Activated CD8-positive, alpha-beta T cell treated with anti-CD3 and anti-CD28 coated beads for 36 hours (primary cell): ENCODE measurements at regions not wholly inside any gene's neighbourhood (a gene's known extent, or its start where the extent isn't known, plus 50 kb on each side); places are given as distances from the start of the nearest gene placed in this dataset.
"Not testable (repeated sequence)": the region's sequence is repeated elsewhere in the genome, so short reads cannot be mapped to it uniquely, and the experiment has no call there.

Source experiments
- ATAC-seq: fragments of 200-7000 bp; cut with Tn5 transposase; one replicate; pipeline ENCODE4 v1.10.0; 2021; ENCODE audit warnings: mild to moderate bottlenecking, moderate library complexity
- CTCF ChIA-PET: fragments of 350-600 bp; sonication (Branson Sonifier 250); formaldehyde crosslinking; loops from one replicate; lab custom pipeline; 2021; ENCODE audit warnings: antibody characterized with exemption; lab: Charles Lee
- POLR2A ChIA-PET: fragments of 350-600 bp; sonication (Branson Sonifier 250); formaldehyde crosslinking; loops from one replicate; lab custom pipeline; 2021; ENCODE audit warnings: antibody characterized with exemption; lab: Charles Lee
- DNase-seq: peaks from one replicate; pipeline ENCODE4 v3.0.0-alpha.2; 2020
- H3K27ac Mint-ChIP-seq: one replicate; pipeline ENCODE4 v1.8.0; 2021; ENCODE audit warnings: mild to moderate bottlenecking, mixed read lengths
- H3K27me3 Mint-ChIP-seq: one replicate; pipeline ENCODE4 v1.8.0; 2021; ENCODE audit warnings: mixed read lengths
- H3K36me3 Mint-ChIP-seq: one replicate; pipeline ENCODE4 v1.8.0; 2021; ENCODE audit warnings: low read depth, mixed read lengths
- H3K4me1 Mint-ChIP-seq: one replicate; pipeline ENCODE4 v1.8.0; 2021; ENCODE audit warnings: low read depth, mixed read lengths
- H3K4me3 Mint-ChIP-seq: one replicate; pipeline ENCODE4 v1.8.0; 2021; ENCODE audit warnings: mild to moderate bottlenecking, moderate library complexity, mixed read lengths
- H3K9me3 Mint-ChIP-seq: one replicate; pipeline ENCODE4 v1.8.0; 2021; ENCODE audit warnings: mixed read lengths
- intact Hi-C: fragments of 100-400 bp; cut with micrococcal nuclease; formaldehyde crosslinking; loops from one replicate; pipeline ENCODE4 v1.10.0; 2022
- TF ChIP-seq, protein P1 (sequence below): fragments of 200-600 bp; IDR thresholded peaks from one replicate; pipeline ENCODE4 v1.8.0; 2022; ENCODE audit warnings: antibody characterized with exemption, mild to moderate bottlenecking

DNA sequence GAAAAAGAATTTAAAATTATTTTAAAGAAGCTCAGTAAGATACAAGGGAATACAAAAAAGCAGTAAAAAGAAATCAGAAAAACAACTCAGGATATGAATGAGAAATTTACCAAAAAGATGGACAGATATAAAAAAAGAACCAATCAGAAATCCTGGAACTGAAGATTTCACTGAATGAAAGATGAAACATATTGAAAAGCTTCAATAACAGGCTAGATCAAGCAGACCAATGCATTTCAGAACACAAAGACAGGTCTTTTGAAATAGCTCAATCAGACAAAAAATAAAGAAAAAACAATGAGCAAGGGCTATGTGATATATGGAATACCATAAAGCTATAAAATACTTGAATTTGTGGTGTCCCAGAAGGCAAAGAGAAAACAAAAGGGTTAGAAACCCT lies 322.6 kb upstream of the POU5F2 start:
- Mint-ChIP-seq H3K4me1 (peaks cover 11% of the 10 kb centered on the region), H3K27ac (no peak overlapping the region), H3K36me3 (peaks cover 47% of the 10 kb centered on the region), H3K9me3 (peaks cover 37% of the 10 kb centered on the region), H3K27me3 (no peaks in the 10 kb centered on the region), H3K4me3 (no peak overlapping the region)
- ATAC-seq, result no peak
- ChIA-PET POLR2A (no interaction called here), CTCF (no interaction called here)
- no peak for DNase-seq
- TF ChIP-seq, protein P1, sequence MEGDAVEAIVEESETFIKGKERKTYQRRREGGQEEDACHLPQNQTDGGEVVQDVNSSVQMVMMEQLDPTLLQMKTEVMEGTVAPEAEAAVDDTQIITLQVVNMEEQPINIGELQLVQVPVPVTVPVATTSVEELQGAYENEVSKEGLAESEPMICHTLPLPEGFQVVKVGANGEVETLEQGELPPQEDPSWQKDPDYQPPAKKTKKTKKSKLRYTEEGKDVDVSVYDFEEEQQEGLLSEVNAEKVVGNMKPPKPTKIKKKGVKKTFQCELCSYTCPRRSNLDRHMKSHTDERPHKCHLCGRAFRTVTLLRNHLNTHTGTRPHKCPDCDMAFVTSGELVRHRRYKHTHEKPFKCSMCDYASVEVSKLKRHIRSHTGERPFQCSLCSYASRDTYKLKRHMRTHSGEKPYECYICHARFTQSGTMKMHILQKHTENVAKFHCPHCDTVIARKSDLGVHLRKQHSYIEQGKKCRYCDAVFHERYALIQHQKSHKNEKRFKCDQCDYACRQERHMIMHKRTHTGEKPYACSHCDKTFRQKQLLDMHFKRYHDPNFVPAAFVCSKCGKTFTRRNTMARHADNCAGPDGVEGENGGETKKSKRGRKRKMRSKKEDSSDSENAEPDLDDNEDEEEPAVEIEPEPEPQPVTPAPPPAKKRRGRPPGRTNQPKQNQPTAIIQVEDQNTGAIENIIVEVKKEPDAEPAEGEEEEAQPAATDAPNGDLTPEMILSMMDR, result no peak
- intact Hi-C loops, result no loop called here

DNA sequence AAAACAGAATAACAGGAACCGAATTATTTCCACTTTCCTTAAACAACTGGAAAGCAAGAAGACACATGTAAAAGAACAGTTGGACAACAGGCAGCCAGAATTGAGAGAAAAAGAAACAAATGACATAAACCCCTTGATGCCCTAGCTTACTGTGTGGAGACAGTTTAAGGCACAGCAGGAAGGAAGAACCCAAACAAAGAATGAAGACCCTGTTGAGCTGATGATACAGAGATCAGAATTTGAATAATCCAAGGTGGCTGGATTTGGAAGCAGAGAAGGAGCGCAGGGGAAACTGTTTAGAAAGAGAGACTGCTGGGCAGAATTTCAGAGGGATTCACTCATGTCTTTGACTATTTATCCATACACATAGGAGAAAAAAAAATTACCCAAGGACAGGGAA lies 316.3 kb upstream of the POU5F2 start:
- Mint-ChIP-seq H3K27ac (no peak overlapping the region), H3K36me3 (peaks cover 22% of the 10 kb centered on the region), H3K27me3 (no peaks in the 10 kb centered on the region), H3K4me1 (peaks cover 22% of the 10 kb centered on the region), H3K9me3 (peaks cover 2% of the 10 kb centered on the region), H3K4me3 (no peak overlapping the region)
- ATAC-seq (no peak), DNase-seq (no peak)
- CTCF ChIA-PET, result no interaction called here
- intact Hi-C loops, result no loop called here
- POLR2A ChIA-PET, result no interaction called here
- TF ChIP-seq, protein P1, result no peak

DNA sequence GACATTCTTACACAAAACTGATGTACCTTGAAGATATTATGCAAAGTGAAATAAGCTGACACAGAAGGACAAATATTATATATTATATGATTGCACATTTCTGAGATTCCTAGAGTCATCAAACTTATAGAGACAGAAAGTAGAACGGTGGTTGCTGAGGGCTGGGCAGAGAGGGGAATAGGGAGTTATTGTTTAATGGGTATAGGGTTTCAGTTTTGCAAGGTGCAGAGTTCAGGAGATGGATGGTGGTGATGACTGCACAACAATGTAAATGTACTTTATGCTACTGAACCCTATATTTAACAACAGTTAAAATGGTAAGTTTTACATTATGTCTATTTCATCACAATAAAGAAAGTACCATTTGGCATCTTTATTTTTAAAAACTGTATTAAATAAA lies 315.8 kb upstream of the POU5F2 start:
- peaks cover 22% of the 10 kb centered on the region for H3K4me1 Mint-ChIP-seq
- no peaks in the 10 kb centered on the region for H3K27me3 Mint-ChIP-seq
- ChIA-PET POLR2A (no interaction called here), CTCF (no interaction called here)
- ATAC-seq, result no peak
- intact Hi-C loops, result no loop called here
- DNase-seq, result no peak
- peaks cover 1% of the 10 kb centered on the region for H3K9me3 Mint-ChIP-seq
- TF ChIP-seq, protein P1, result no peak
- peaks cover 22% of the 10 kb centered on the region for H3K36me3 Mint-ChIP-seq
- no peak overlapping the region for H3K4me3 Mint-ChIP-seq
- no peak overlapping the region for H3K27ac Mint-ChIP-seq

DNA sequence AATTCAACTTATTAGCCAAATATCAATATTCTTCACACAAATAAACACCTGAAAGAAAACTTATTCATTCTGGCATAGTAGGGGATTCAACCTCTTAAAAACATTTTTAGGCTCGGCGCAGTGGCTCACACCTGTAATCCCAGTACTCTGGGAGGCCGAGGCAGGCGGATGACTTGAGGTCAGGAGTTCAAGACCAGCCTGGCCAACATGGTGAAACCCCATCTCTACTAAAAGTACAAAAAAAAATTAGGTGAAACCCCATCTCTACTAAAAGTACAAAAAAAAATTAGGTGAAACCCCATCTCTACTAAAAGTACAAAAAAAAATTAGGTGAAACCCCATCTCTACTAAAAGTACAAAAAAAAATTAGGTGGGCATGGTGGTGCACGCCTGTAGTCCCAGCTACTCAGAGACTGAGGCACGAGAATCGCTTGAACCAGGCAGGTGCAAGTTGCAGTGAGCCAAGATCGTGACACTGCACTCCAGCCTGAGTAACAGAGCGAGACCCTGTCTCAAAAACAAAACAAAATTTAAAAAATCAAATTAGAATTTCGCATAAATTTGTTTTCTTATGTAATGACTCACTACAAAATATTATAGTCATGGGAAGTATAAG lies 308.0 kb upstream of the POU5F2 start:
- H3K4me3 Mint-ChIP-seq, intact Hi-C loops, CTCF ChIA-PET, H3K4me1 Mint-ChIP-seq, ATAC-seq, DNase-seq, POLR2A ChIA-PET, H3K27me3 Mint-ChIP-seq, H3K27ac Mint-ChIP-seq, H3K9me3 Mint-ChIP-seq: not testable (repeated sequence)
- peaks cover 28% of the 10 kb centered on the region for H3K36me3 Mint-ChIP-seq

DNA sequence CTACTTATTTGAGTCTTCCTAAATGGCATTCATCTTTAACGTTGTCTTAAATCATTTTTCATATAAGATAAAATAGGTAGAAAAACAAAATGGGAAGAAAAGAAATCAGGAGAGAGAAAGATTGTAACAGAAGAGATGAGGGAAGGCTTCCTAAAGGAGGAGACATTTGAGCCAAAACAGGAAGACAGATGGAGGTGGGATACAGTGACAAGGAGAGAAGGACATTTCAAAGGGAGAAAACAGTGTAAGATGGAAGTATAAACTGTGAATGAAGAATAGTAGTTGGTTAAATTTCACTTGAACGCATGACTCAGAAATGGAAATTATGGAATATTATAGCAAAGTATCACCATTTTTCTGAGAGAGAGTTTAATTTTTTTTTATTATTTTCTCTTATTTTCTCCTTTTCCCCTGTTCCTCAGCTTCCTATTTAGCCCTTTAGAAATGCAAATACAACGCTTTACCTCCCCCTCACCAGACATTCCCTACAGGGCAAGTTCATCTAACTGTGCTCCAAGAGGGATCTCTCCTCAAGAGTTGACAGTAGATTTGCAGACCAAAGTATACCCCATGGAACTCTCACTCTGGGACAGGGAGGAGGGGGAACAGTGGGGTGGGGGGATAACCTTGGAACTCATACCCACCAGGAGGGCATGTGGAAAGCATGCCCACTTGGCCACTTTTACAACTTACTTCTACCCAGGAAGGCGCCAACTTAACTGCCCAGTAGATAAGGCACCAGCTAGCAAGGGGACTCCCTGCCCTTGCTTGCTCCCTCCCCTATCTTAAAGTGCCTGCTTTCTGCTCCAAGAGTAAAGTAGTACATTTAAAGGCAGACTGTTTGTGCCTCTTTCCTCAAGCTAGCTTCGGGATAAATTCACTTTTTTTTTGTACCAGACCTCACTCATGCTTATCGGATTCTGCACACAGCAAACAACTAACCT lies 304.7 kb upstream of the POU5F2 start:
- Mint-ChIP-seq H3K27me3 (no peaks in the 10 kb centered on the region), H3K36me3 (peaks cover 37% of the 10 kb centered on the region), H3K27ac (no peak overlapping the region), H3K9me3 (no peaks in the 10 kb centered on the region), H3K4me1 (no peaks in the 10 kb centered on the region), H3K4me3 (no peak overlapping the region)
- TF ChIP-seq, protein P1, result no peak
- DNase-seq, result no peak
- ChIA-PET POLR2A (no interaction called here), CTCF (no interaction called here)
- intact Hi-C loops, result no loop called here
- ATAC-seq, result no peak
